Naive thymus-derived CD4-positive, alpha-beta T cell (primary cell): ENCODE measurements at regions not wholly inside any gene's neighbourhood (a gene's known extent, or its start where the extent isn't known, plus 50 kb on each side); places are given as distances from the start of the nearest gene placed in this dataset.
"Not testable (repeated sequence)": the region's sequence is repeated elsewhere in the genome, so short reads cannot be mapped to it uniquely, and the experiment has no call there.

ENCODE experiments used
- ATAC-seq: fragments of 150-1000 bp; cut with Tn5 transposase; 2 replicates; pipeline ENCODE4 v1.10.0; 2021; ENCODE audit warnings: mild to moderate bottlenecking, moderate library complexity
- CTCF ChIA-PET: fragments of 350-600 bp; sonication (Branson Sonifier 250); formaldehyde crosslinking; loops from one replicate; lab custom pipeline; 2021; ENCODE audit warnings: antibody characterized with exemption; lab: Charles Lee
- POLR2A ChIA-PET: fragments of 350-600 bp; sonication (Branson Sonifier 250); formaldehyde crosslinking; loops from one replicate; lab custom pipeline; 2021; ENCODE audit warnings: antibody characterized with exemption, inconsistent platforms; lab: Charles Lee
- DNase-seq, 9 donors: peaks; one replicate each; pipeline versions ENCODE4 v3.0.0 to v3.0.0-alpha.2; 2020 to 2022; ENCODE audit warnings: mixed read lengths in 1 of 9
- H3K27ac ChIP-seq: one replicate; pipeline ENCODE4 v1.7.0; 2013; ENCODE audit warnings: mild to moderate bottlenecking, low read depth, low read length, moderate library complexity
- H3K27me3 ChIP-seq, 2 donors: one replicate each; pipeline ENCODE4 v1.7.0; 2013; ENCODE audit warnings: low read length in 2 of 2, mild to moderate bottlenecking in 2 of 2, moderate library complexity in 2 of 2; ENCODE audit not compliant: control insufficient read depth in 2 of 2, insufficient read depth in 2 of 2
- H3K36me3 ChIP-seq, 3 experiments: 1 replicate in 2 of 3; 2 replicates in 1 of 3; pipeline ENCODE4 v1.7.0; 2013; ENCODE audit warnings: low read length in 3 of 3, mild to moderate bottlenecking in 3 of 3, moderate library complexity in 1 of 3; ENCODE audit not compliant: insufficient read depth in 3 of 3, control insufficient read depth in 2 of 3
- H3K4me1 ChIP-seq, 2 donors: one replicate each; pipeline ENCODE4 v1.7.0; 2013; ENCODE audit warnings: low read length in 2 of 2, mild to moderate bottlenecking in 2 of 2, moderate library complexity in 1 of 2; ENCODE audit not compliant: control insufficient read depth in 2 of 2, insufficient read depth in 2 of 2
- H3K4me3 ChIP-seq: 2 replicates; pipeline ENCODE4 v1.7.0; 2013; ENCODE audit warnings: mild to moderate bottlenecking, low read length
- H3K9me3 ChIP-seq, 3 experiments: 1 replicate in 2 of 3; 2 replicates in 1 of 3; pipeline ENCODE4 v1.7.0; 2013; ENCODE audit warnings: low read length in 3 of 3; ENCODE audit not compliant: control insufficient read depth in 2 of 3
- H3K27ac Mint-ChIP-seq, 9 donors: one replicate each; pipeline ENCODE4 v1.8.0; 2020 to 2022; ENCODE audit warnings: mixed read lengths in 9 of 9, mild to moderate bottlenecking in 8 of 9, moderate library complexity in 5 of 9, inconsistent platforms in 2 of 9
- H3K27me3 Mint-ChIP-seq, 5 donors: one replicate each; pipeline ENCODE4 v1.8.0; 2021 to 2022; ENCODE audit warnings: mixed read lengths in 5 of 5, mild to moderate bottlenecking in 1 of 5
- H3K36me3 Mint-ChIP-seq, 5 donors: one replicate each; pipeline ENCODE4 v1.8.0; 2020 to 2022; ENCODE audit warnings: mixed read lengths in 5 of 5, mild to moderate bottlenecking in 3 of 5, inconsistent platforms in 1 of 5
- H3K4me1 Mint-ChIP-seq, 7 donors: one replicate each; pipeline ENCODE4 v1.8.0; 2020 to 2022; ENCODE audit warnings: mixed read lengths in 7 of 7, mild to moderate bottlenecking in 3 of 7, inconsistent platforms in 1 of 7
- H3K4me3 Mint-ChIP-seq, 10 donors: one replicate each; pipeline ENCODE4 v1.8.0; 2020 to 2022; ENCODE audit warnings: mild to moderate bottlenecking in 10 of 10, mixed read lengths in 10 of 10, moderate library complexity in 6 of 10, inconsistent platforms in 2 of 10
- H3K9me3 Mint-ChIP-seq, 11 donors: one replicate each; pipeline ENCODE4 v1.8.0; 2020 to 2022; ENCODE audit warnings: mixed read lengths in 11 of 11, mild to moderate bottlenecking in 4 of 11, inconsistent platforms in 1 of 11, moderate library complexity in 1 of 11
- intact Hi-C, 2 donors: fragments of 100-400 bp; cut with micrococcal nuclease; formaldehyde crosslinking; loops; one replicate each; pipeline ENCODE4 v1.15.1; 2023

- no peak for ATAC-seq
- Histone ChIP-seq H3K36me3 (no peaks in the 10 kb centered on the region), H3K9me3 (no peaks in the 10 kb centered on the region), H3K4me1 (no peaks in the 10 kb centered on the region), H3K27me3 (no peaks in the 10 kb centered on the region), H3K4me3 (no peak overlapping the region), H3K27ac (no peak overlapping the region)
- CTCF ChIA-PET, result no interaction called here
- DNase-seq, result no peak
- Mint-ChIP-seq H3K36me3 (no peaks in the 10 kb centered on the region), H3K27me3 (no peaks in the 10 kb centered on the region), H3K4me3 (no peak overlapping the region), H3K27ac (no peak overlapping the region), H3K4me1 (no peaks in the 10 kb centered on the region), H3K9me3 (peaks cover 0 to 9% (median 2%) of the 10 kb centered on the region in 11 donors)
- intact Hi-C loops, result no loop called here
- POLR2A ChIA-PET, result no interaction called here
Measured at GRCh38 chr4:134624365-134624764, 422.8 kb upstream of the PABPC4L start.

- ATAC-seq, H3K27me3 ChIP-seq, H3K4me3 ChIP-seq, POLR2A ChIA-PET, H3K27ac ChIP-seq, H3K27ac Mint-ChIP-seq, H3K36me3 Mint-ChIP-seq, H3K4me1 Mint-ChIP-seq, H3K9me3 ChIP-seq, intact Hi-C loops, H3K4me1 ChIP-seq, H3K9me3 Mint-ChIP-seq, H3K27me3 Mint-ChIP-seq, H3K36me3 ChIP-seq, CTCF ChIA-PET, H3K4me3 Mint-ChIP-seq, DNase-seq: not testable (repeated sequence)
Measured at GRCh38 chr4:134622626-134623575, 421.3 kb upstream of the PABPC4L start.

- H3K27ac Mint-ChIP-seq, result no peak overlapping the region
- DNase-seq, result no peak
- intact Hi-C loops, result no loop called here
- H3K4me3 Mint-ChIP-seq, result no peak overlapping the region
- Histone ChIP-seq H3K36me3 (no peaks in the 10 kb centered on the region), H3K4me1 (no peaks in the 10 kb centered on the region), H3K4me3 (no peak overlapping the region), H3K9me3 (no peaks in the 10 kb centered on the region), H3K27ac (no peak overlapping the region), H3K27me3 (no peaks in the 10 kb centered on the region)
- CTCF ChIA-PET, result no interaction called here
- no peaks in the 10 kb centered on the region for H3K27me3 Mint-ChIP-seq
- no peaks in the 10 kb centered on the region for H3K36me3 Mint-ChIP-seq
- H3K9me3 Mint-ChIP-seq, result peaks cover 0 to 9% (median 2%) of the 10 kb centered on the region in 11 donors
- POLR2A ChIA-PET, result no interaction called here
- no peaks in the 10 kb centered on the region for H3K4me1 Mint-ChIP-seq
- ATAC-seq, result no peak
Measured at GRCh38 chr4:134622199-134622598, 420.6 kb upstream of the PABPC4L start.

GRCh38 chr4:134621715-134622114 is 420.1 kb upstream of the PABPC4L start:
- intact Hi-C loops, CTCF ChIA-PET, H3K9me3 Mint-ChIP-seq, POLR2A ChIA-PET, H3K4me3 Mint-ChIP-seq, H3K4me3 ChIP-seq, H3K4me1 Mint-ChIP-seq, H3K9me3 ChIP-seq, H3K27ac Mint-ChIP-seq, ATAC-seq, H3K4me1 ChIP-seq, H3K27ac ChIP-seq, H3K36me3 ChIP-seq, H3K36me3 Mint-ChIP-seq, H3K27me3 Mint-ChIP-seq, DNase-seq, H3K27me3 ChIP-seq: not testable (repeated sequence)

GRCh38 chr4:134610956-134611355 is 409.4 kb upstream of the PABPC4L start:
- H3K27ac Mint-ChIP-seq, result no peak overlapping the region
- H3K27ac ChIP-seq, result no peak overlapping the region
- no peaks in the 10 kb centered on the region for H3K4me1 Mint-ChIP-seq
- H3K36me3 ChIP-seq, result no peaks in the 10 kb centered on the region
- intact Hi-C loops, result no loop called here
- no peak for DNase-seq
- ChIA-PET CTCF (no interaction called here), POLR2A (no interaction called here)
- H3K4me1 ChIP-seq, result no peaks in the 10 kb centered on the region
- no peaks in the 10 kb centered on the region for H3K27me3 Mint-ChIP-seq
- no peaks in the 10 kb centered on the region for H3K27me3 ChIP-seq
- peaks cover 0 to 1% (median 0%) of the 10 kb centered on the region in 5 donors for H3K36me3 Mint-ChIP-seq
- peaks cover 0 to 10% (median 0%) of the 10 kb centered on the region in 11 donors for H3K9me3 Mint-ChIP-seq
- no peaks in the 10 kb centered on the region for H3K9me3 ChIP-seq
- H3K4me3 ChIP-seq, result no peak overlapping the region
- H3K4me3 Mint-ChIP-seq, result no peak overlapping the region
- no peak for ATAC-seq

- Mint-ChIP-seq H3K4me3 (no peak overlapping the region), H3K4me1 (no peaks in the 10 kb centered on the region), H3K27me3 (no peaks in the 10 kb centered on the region), H3K9me3 (peaks cover 0 to 10% (median 0%) of the 10 kb centered on the region in 11 donors), H3K27ac (no peak overlapping the region), H3K36me3 (peaks cover 0 to 1% (median 0%) of the 10 kb centered on the region in 5 donors)
- Histone ChIP-seq H3K36me3 (no peaks in the 10 kb centered on the region), H3K27ac (no peak overlapping the region), H3K4me3 (no peak overlapping the region), H3K27me3 (no peaks in the 10 kb centered on the region), H3K4me1 (no peaks in the 10 kb centered on the region), H3K9me3 (no peaks in the 10 kb centered on the region)
- CTCF ChIA-PET, result no interaction called here
- POLR2A ChIA-PET, result no interaction called here
- no peak for DNase-seq
- no peak for ATAC-seq
- intact Hi-C loops, result no loop called here
Measured at GRCh38 chr4:134610172-134610571, 408.6 kb upstream of the PABPC4L start.

GRCh38 chr4:134601706-134602105 is 400.1 kb upstream of the PABPC4L start:
- peaks cover 0 to 33% (median 7%) of the 10 kb centered on the region in 11 donors for H3K9me3 Mint-ChIP-seq
- Histone ChIP-seq H3K4me1 (no peaks in the 10 kb centered on the region), H3K4me3 (no peak overlapping the region), H3K27me3 (no peaks in the 10 kb centered on the region), H3K36me3 (no peaks in the 10 kb centered on the region), H3K27ac (no peak overlapping the region), H3K9me3 (no peaks in the 10 kb centered on the region)
- no peak overlapping the region for H3K4me3 Mint-ChIP-seq
- ChIA-PET POLR2A (no interaction called here), CTCF (no interaction called here)
- no peak for DNase-seq
- intact Hi-C loops, result no loop called here
- no peaks in the 10 kb centered on the region for H3K36me3 Mint-ChIP-seq
- H3K4me1 Mint-ChIP-seq, result no peaks in the 10 kb centered on the region
- no peaks in the 10 kb centered on the region for H3K27me3 Mint-ChIP-seq
- no peak overlapping the region for H3K27ac Mint-ChIP-seq
- no peak for ATAC-seq
